LNCAP (cell line): ENCODE measurements at regions not wholly inside any gene's neighbourhood (a gene's known extent, or its start where the extent isn't known, plus 50 kb on each side); places are given as distances from the start of the nearest gene placed in this dataset.

ENCODE experiments used
- CTCF ChIP-seq: fragments of 450-650 bp; IDR thresholded peaks from 2 replicates; pipeline ENCODE4 v1.5.1; 2017; ENCODE audit warnings: mild to moderate bottlenecking

GRCh38 chr16:80250381-80250780 lies 290.4 kb upstream of the DYNLRB2 start:
- TF ChIP-seq CTCF: no peak

GRCh38 chr16:80233097-80233835 lies 307.5 kb upstream of the DYNLRB2 start:
- no peak for TF ChIP-seq CTCF

- no peak for TF ChIP-seq CTCF
These were observed 308.9 kb upstream of the DYNLRB2 start for GRCh38 chr16:80231888-80232287.

GRCh38 chr16:80231121-80231520 lies 309.7 kb upstream of the DYNLRB2 start:
- no peak for TF ChIP-seq CTCF

GRCh38 chr16:80230328-80231120 lies 310.3 kb upstream of the DYNLRB2 start:
- TF ChIP-seq CTCF: no peak

- TF ChIP-seq CTCF: no peak
These were observed 314.3 kb upstream of the DYNLRB2 start for GRCh38 chr16:80226499-80226898.

GRCh38 chr16:80210787-80211186 lies 330.0 kb upstream of the DYNLRB2 start:
- no peak for TF ChIP-seq CTCF
